HG03045 (cell line): ENCODE measurements at regions not wholly inside any gene's neighbourhood (a gene's known extent, or its start where the extent isn't known, plus 50 kb on each side); places are given as distances from the start of the nearest gene placed in this dataset.

Experiments
- ATAC-seq: cut with Tn5 transposase; IDR thresholded peaks from one replicate; pipeline ENCODE4 v1.9.1; 2021; ENCODE audit warnings: mild to moderate bottlenecking, moderate library complexity; ENCODE audit not compliant: unreplicated experiment

- no peak for ATAC-seq
These were observed 547.2 kb downstream of the ZNF804A start for GRCh38 chr2:185145316-185146121.

GRCh38 chr2:185147361-185147760 lies 549.0 kb downstream of the ZNF804A start:
- no peak for ATAC-seq

DNA sequence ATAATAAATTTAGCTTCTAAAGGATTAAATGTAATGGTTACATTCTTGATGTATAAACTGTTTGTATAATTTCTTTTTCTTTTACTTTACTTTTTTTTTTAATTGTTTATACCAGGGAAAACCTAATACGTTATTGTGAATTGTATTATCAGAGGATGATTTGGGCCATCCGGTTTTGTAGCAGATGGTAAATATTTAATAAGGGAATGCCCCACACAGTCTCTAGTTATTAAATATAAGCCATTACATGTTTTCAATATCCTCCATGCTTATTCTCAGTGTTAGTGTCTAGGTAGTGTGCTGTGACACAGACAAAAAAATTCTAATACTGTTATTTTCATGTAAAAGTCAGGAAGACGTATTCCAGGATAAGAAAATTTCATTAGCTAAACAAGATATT lies 553.9 kb downstream of the ZNF804A start:
- no peak for ATAC-seq

DNA sequence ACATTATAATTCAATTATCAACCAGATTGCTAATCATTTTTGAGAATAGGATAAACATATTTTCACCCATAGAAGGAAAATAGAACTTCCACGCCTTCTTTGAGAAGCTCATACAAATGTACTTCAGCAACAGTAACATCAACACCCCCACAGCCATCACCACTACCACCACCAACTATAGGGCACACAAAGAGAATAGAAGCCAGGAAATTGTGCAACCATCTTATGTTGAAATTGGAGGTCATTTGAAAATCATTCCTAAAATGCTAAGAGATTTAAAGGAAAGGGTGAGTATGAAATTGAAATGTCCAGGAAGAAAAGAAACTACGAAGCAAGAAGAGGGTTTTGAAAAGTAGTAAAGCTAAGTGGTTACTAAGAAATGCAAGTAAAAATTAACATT lies 563.4 kb downstream of the ZNF804A start:
- no peak for ATAC-seq

GRCh38 chr2:185174353-185174752 lies 564.3 kb upstream of the FSIP2 start:
- no peak for ATAC-seq

- no peak for ATAC-seq
These were observed 558.9 kb upstream of the FSIP2 start for GRCh38 chr2:185179743-185180142.

DNA sequence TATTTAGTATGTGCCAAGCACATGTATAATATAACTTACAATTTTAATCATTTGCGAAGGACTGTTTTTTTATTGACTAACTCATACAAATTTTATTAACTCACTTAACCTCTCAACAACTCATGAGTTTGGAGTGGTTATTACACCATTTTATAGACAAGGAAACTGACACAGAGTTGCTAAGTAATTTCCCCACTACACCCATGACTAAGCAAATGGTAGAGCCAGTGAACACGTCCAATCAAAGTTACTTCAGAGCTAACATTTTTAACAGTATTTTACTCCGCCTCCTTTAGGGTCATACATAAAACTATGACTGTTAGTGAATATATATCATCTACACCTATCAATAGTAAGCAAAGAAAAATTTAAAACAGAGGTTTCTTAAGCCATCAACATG lies 556.7 kb upstream of the FSIP2 start:
- no peak for ATAC-seq

GRCh38 chr2:185185044-185185443 lies 553.6 kb upstream of the FSIP2 start:
- ATAC-seq: no peak

DNA sequence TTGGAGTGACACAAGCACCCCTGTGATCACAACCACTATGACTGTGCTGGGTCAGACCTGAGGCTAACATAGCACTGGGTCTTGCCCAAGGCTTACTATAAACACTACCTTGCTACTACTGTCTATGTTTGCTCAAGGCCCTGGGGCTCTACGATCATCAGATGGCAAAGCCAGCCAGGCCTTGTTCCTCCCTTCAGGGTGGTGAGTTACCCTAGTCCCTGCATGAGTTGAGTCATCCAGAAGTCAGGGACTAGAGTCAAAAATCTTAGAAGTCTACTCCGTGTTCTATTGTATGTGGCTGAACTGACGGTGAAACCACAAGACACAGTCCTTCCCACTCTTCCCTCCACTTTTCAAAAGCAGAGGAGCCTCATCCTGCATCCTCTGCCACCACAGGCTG lies 551.2 kb upstream of the FSIP2 start:
- ATAC-seq: no peak

DNA sequence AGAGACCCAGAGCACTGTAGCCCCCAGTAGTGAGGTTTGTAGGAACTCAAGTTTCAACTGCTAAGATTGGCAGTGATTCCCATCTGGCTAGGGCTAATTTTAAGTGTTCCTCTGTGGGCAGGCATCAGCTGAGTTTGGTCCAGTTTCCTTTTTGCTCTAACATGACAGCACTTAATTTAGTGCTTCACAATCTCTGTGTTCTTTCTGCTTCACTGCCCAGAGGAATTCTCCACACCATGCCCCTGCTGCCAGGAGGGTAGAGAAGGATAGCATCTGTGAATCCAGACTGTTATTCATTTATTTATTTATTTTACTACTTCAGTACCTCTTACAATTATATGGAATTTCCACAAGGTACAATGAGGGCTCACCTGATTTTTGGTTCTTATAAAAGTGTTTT lies 549.9 kb upstream of the FSIP2 start:
- no peak for ATAC-seq

GRCh38 chr2:185201063-185201462 lies 537.5 kb upstream of the FSIP2 start:
- no peak for ATAC-seq

GRCh38 chr2:185202381-185202780 lies 536.2 kb upstream of the FSIP2 start:
- ATAC-seq: no peak

GRCh38 chr2:185202945-185203528 lies 535.6 kb upstream of the FSIP2 start:
- no peak for ATAC-seq

- ATAC-seq: no peak
These were observed 530.3 kb upstream of the FSIP2 start for GRCh38 chr2:185208261-185208660.

- no peak for ATAC-seq
These were observed 523.1 kb upstream of the FSIP2 start for GRCh38 chr2:185215497-185215896.

DNA sequence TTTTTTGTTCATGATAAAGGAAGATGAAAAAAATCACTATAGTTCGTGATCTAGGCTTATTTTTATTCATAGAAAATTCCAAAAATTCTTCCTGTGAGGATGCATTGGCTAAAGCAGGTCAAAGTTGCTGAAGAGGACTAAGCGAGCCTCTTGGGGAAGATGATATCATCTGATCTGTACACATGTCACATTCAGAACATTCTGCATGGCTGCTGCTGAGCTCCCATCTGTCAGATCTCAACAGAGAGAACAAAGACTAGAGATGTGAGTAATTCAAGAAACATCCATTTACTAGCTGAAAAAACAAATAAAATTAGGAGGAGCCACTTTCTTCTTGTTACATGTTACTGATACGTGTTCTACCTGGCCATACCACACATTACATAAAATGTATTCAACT lies 518.6 kb upstream of the FSIP2 start:
- ATAC-seq: no peak

- no peak for ATAC-seq
These were observed 516.3 kb upstream of the FSIP2 start for GRCh38 chr2:185222311-185222710.

GRCh38 chr2:185227391-185227790 lies 511.2 kb upstream of the FSIP2 start:
- no peak for ATAC-seq

DNA sequence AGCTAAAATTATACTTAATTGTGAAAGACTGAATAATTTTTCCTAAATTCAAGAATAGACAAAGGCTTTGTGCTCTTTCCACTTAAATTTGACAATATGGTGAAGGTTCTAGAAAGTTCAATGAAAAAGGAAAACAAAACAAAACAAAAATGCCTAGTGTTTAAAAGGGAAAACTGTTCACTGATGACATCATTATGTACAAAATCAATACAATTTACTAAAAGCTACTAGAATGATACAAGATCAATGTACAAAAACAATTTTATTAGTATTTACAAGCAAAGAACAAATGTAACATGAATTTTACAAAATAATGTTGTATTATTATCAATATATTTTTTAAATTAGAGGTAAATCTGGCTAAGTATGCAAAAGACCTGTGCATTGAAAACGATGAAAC lies 499.1 kb upstream of the FSIP2 start:
- no peak for ATAC-seq

DNA sequence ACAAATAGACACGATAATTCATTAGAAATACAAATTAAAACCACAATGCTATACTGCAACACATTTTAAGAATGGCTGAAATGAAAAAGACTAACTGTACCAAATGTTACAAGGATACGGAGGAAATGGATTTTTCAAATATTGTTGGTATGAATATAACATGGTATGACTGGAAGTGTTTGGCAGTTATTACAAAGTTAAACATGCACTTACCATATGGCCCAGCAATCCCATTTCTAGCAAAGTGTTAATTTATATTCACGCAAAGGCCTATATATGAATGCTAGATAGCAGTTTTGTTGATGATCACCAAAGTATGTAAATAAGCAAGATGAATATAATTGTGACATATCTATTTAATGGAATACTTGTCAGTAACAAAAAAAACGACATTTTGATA lies 497.8 kb upstream of the FSIP2 start:
- no peak for ATAC-seq

DNA sequence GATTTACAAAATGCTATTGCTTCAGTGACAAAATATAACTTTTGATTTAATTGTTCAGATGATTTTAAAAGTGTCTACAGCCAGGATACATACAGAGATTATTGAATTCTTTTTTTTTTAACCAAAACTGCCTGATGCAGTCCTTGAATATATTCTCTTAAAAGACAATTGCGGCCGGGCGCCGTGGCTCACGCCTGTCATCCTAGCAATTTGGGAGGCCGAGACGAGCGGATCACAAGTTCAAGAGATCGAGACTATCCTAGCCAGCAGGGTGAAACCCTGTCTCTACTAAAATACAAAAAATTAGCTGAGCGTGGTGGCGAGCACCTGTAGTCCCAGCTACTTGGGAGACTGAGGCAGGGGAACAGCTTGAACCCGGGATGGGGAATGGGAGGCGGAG lies 497.0 kb upstream of the FSIP2 start:
- no peak for ATAC-seq

GRCh38 chr2:185242462-185242861 lies 496.1 kb upstream of the FSIP2 start:
- no peak for ATAC-seq

DNA sequence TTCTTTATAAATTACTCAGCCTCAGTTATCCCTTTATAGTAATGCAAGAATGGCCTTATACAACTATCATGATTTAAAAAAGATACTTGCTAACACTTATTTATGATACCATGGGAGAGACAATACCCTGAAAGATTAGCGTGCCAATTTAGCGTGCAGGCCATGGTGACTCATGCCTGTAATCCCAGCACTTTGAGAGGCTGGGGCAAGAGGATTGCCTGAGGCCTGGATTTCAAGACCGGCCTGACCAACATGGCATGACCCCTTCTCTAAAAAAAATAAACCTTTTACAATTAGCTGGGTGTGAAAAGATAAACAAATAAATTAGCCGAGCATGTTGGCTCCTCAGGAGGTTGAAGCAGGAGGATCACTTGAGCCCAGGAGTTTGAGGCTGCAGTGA lies 493.4 kb upstream of the FSIP2 start:
- no peak for ATAC-seq
